Activated CD8-positive, alpha-beta memory T cell treated with anti-CD3 and anti-CD28 coated beads for 24 hours (primary cell): ENCODE measurements at regions not wholly inside any gene's neighbourhood (a gene's known extent, or its start where the extent isn't known, plus 50 kb on each side); places are given as distances from the start of the nearest gene placed in this dataset.

Experiments
- DNase-seq: peaks from one replicate; pipeline ENCODE4 v3.0.0-alpha.2; 2020

DNA sequence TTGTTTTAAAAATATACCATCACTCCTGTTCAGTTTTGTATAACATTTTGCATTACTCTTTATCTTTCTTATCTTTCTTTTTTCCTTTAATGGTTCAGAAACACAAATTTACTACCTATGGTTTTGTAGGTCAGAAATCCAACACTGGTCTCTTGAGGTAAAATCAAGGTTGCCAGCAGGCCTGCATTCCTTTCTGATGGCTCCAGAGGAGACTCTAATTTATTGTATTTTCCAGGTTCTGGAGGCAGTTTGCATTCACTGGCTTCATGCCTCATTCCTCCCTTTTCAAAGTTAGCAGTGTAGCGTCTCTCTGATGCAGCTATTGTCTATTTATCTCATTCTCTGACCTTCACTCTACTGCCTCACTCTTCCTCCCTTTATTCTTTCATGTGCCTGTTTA, 767.4 kb downstream of the SLITRK6 start:
- DNase-seq = no peak

GRCh38 chr13:85028035-85028434, 771.2 kb downstream of the SLITRK6 start:
- no peak for DNase-seq

DNA sequence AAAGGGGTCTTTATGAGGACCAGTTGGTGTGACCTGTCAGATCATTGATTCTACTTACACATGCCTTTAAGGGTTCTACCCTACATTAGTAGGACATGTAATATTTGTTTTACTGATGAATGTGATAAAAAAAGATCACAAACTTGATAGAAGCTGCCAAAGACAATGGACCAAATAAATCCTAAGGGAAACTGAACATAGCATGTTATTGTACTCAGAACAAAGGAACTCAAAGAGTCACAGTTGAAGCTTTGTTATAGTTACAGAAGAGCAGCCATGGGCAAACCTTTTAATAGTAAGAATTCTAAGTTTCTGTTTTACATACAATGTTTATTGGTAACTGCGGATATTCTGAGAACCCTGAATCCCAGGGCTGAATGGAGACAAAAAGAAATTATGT, 780.1 kb downstream of the SLITRK6 start:
- no peak for DNase-seq

GRCh38 chr13:85013006-85013405, 786.2 kb downstream of the SLITRK6 start:
- DNase-seq = no peak

GRCh38 chr13:85009447-85009846, 789.8 kb downstream of the SLITRK6 start:
- DNase-seq = no peak

DNA sequence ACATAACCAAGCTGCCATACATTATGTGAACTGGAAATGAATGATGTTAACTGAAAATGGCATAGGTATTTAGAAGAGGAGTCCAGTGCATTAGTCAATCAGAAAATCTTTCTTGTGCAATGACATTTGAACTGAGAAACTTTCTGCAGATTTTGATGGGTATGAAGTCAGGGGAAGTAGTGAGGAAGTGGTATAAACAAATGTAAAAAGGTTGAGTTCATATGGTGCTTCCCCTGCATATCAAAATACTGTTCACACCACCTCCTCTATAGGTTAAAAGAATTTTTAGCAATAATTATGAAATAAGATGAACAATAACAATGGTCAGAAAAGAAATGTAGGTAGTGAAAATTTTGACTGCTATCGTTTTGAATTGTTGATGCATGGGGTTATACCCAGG, 800.0 kb downstream of the SLITRK6 start:
- no peak for DNase-seq

- no peak for DNase-seq
Measured at GRCh38 chr13:84998681-84999080, 800.5 kb downstream of the SLITRK6 start.

- DNase-seq = no peak
Measured at GRCh38 chr13:84997858-84998257, 801.4 kb downstream of the SLITRK6 start.

- DNase-seq = no peak
Measured at GRCh38 chr13:84994582-84994981, 804.6 kb downstream of the SLITRK6 start.

DNA sequence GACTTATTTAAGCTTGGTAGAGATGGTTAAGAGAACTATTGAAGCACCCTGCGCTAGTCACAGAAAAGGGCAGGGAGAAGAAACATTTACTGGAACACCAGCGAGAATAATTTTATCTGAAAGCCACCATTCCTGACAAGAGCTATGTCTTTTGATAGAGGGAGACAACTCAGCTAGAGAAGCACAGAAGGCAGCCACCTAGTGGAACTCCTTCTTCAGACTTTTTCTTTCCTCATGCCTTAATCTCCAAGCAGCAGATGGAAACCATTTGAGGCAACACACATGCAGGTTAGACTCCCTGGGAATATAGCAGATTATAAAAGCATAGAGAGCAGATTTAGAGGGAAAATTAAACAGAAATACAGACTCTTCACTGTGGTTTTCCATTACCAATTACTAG, 813.4 kb downstream of the SLITRK6 start:
- no peak for DNase-seq

- DNase-seq = no peak
Measured at GRCh38 chr13:84983321-84983720, 815.9 kb downstream of the SLITRK6 start.

GRCh38 chr13:84980571-84980970, 818.6 kb downstream of the SLITRK6 start:
- no peak for DNase-seq

DNA sequence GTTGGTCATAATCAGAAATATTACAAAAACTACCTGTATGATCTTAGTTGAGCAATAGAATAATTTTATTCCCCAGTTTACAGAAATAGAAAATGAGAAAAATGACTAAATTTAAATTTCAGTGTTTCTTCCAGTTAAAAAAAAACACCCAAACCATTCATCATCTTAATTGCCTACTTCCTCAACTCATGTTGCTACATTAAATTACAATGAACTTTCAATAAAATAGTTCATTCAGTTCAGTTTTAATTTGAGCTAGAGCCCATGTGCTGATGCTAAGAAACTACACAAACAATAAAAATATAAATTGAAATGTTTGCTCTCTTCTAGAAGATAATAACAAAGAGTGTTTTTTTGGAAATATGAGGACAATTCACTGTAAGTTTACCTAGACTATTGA, 820.4 kb downstream of the SLITRK6 start:
- DNase-seq = no peak

DNA sequence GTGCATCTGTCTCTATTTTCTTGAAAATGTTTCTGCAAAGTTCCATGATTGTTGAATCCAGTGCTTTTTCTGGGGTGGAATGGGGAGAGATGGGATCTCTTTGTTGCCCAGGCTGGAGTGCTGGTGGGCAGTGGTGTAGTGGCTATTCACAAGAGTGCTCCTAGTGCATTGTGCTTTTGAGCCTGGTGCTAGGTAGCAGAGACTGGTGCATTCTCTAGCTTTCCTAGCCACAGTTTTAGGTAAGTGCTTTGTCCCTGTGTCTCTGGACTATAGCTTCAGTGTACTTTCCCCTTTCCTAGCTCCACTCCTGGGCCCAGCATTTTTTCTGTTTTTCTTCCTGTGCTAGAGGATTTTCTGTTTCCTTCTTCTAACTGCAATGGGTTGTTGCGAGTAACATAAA, 825.6 kb downstream of the SLITRK6 start:
- DNase-seq = no peak

DNA sequence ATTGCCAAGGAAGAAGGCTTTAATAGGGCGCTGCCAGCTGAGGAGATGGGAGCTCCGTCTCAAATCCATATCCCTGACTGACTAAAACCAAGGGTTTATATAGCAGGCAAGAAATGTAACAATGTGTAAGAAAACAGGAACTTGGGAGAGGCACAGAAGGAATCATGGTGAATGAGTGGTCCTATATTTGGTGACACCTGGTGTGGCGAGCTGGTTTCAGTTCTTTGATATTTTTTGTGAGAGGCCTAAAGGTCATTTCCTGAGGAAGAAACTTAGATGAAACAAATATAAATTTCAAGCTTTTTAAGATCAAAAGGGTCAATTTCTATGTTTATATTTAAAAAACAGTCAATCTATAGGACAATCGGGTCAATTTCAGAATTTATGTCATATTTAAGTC, 826.3 kb downstream of the SLITRK6 start:
- no peak for DNase-seq

DNA sequence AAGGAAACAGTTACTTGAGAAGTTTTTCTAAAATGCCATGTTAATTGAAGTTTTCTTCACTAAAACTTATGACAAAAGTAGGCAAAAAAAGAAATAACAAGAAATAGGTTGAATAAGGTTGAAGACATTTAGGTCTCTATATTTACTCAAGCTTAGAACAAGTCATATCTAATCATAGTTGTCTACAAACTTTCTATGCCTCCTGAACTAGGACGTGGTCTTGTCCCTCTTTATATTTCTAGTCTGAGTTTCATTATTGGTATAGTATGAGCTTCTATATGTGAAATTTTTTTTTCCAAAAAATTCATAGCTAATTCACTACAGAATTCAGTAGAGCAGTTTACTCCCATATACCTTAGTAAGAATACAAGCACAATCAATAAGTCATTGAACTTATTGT, 836.4 kb downstream of the SLITRK6 start:
- DNase-seq = no peak

DNA sequence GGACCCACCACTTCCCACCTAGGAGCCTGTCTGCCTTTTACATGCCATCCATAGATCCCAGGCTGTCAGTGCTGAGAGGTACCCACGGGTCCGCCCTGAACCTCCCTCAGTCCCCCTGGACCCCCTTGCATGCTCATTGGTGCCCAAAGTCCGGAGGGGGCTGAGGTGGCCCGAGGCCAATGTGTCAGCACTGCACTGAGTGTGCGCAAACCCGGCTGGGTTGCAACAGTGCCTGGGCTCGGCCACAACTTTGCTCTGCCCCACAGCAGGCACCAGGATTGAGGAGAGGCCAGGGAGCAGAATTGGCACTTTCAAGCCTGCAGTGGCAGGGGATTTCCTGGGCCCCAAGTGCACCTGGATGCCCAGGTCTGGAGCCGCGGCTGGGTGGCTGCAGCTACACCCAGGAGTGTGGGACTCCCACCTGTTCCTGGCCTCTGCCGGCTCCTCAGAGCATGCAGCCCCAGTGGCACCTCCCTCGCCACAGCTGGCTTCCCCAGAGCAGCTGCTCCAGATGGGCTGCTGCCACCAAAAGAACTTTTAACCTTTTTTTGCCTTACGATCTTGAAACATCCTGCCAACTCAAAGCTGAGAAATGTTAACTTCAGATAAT, 837.0 kb downstream of the SLITRK6 start:
- DNase-seq = no peak

DNA sequence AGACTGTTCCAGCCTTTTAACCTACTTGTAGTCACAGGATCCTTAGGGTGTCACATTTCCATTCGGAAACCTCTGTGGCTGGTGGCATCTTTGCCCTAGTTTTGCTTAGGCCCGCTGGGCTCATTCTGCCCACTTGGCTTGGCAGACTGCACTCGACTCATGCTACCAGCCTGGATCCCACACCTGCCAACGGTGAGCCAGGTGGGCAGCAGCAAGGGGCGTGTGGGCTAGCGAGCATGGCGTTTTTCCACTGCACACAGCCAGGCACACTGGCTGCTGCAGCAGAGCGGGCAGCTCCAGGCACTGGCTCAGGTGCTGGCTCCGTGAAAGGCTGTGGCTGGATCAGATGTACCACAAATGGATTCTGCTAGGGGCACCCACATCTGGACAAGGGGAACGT, 838.2 kb downstream of the SLITRK6 start:
- DNase-seq = no peak

DNA sequence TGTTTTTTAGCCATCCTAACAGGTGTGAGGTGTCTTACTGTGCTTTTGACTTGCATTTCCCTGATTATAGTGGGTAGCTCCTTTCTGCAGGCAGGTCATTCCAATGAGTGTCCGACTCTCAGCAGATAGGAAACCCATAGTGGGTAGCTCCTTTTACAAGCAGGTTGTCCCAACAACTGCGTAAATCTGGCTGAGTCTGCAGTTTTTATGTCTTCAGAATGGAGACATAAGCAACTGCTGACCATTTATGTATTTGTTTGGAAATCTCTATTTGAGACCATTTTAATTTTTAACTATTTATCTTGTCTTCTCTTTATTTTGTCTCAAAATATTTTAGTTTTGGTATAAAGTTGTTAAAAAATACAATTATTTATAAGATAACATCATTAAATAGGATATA, 839.4 kb downstream of the SLITRK6 start:
- no peak for DNase-seq

- no peak for DNase-seq
Measured at GRCh38 chr13:84954636-84955035, 844.6 kb downstream of the SLITRK6 start.

DNA sequence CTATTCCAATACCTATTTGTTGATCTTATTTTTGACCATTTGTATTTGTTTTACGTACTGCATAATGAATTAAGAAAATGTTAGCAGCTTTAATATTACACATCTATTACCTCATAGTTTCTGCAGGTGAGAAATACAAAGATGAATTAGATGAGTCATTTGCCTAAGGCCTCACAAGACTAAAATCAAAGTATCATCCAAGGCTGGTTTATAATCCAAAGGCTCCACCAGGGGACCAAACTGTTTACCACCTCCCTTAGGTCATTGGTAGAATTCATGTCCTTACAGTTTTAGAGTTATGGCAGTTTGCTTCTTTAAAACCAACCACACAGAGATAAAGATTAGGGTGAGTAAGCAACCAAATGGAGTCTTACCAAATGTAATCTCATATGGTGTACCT, 848.1 kb downstream of the SLITRK6 start:
- DNase-seq = no peak

- DNase-seq = no peak
Measured at GRCh38 chr13:84946192-84946591, 853.0 kb downstream of the SLITRK6 start.

GRCh38 chr13:84940798-84941197, 858.4 kb downstream of the SLITRK6 start:
- no peak for DNase-seq

DNA sequence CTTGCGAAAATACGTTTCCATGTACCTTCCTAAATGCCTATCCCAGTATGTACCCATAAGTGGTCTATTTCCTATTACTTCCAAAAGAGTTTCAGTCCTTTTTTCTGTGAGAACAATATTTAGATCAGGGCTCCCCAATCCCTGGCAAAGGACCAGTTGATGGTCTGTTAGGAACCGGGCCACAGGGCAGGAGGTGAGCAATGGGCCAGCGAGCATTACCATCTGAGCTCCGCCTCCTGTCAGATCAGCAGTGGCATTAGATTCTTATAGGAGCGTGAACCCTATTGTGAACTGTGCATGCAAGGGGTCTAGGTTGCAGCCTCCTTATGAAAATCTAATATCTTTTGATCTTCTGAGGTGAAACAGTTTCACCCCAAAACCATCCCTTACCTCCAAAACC, 859.1 kb downstream of the SLITRK6 start:
- no peak for DNase-seq

- no peak for DNase-seq
Measured at GRCh38 chr13:84934911-84935310, 864.3 kb downstream of the SLITRK6 start.

- DNase-seq = no peak
Measured at GRCh38 chr13:84933797-84934196, 865.4 kb downstream of the SLITRK6 start.
